Smooth muscle cell (in vitro differentiated cells): ENCODE measurements at regions not wholly inside any gene's neighbourhood (a gene's known extent, or its start where the extent isn't known, plus 50 kb on each side); places are given as distances from the start of the nearest gene placed in this dataset.

Source experiments
- DNase-seq: peaks from one replicate; lab custom pipeline; 2025; ENCODE audit not compliant: unreplicated experiment; lab: John Stamatoyannopoulos, UW
- H2AFZ ChIP-seq: fragments of 200-600 bp; sonication (generic); 2 replicates; pipeline ENCODE4 v1.6.0; 2016; ENCODE audit warnings: antibody characterized with exemption, low read depth, mild to moderate bottlenecking
- H3F3A ChIP-seq: fragments of 200-600 bp; sonication (generic); 2 replicates; pipeline ENCODE4 v1.6.0; 2017; ENCODE audit warnings: antibody characterized with exemption, low read depth
- H3K27ac ChIP-seq: fragments of 200-600 bp; sonication (generic); 2 replicates; pipeline ENCODE4 v1.5.1; 2016; ENCODE audit warnings: low read depth, mild to moderate bottlenecking
- H3K27me3 ChIP-seq: fragments of 200-600 bp; sonication (generic); 2 replicates; pipeline ENCODE4 v1.6.1; 2016; ENCODE audit warnings: low read depth, mild to moderate bottlenecking
- H3K36me3 ChIP-seq: fragments of 200-600 bp; sonication (generic); 2 replicates; pipeline ENCODE4 v1.5.1; 2016; ENCODE audit warnings: low read depth
- H3K4me1 ChIP-seq: fragments of 200-600 bp; sonication (generic); 2 replicates; pipeline ENCODE4 v1.5.1; 2016; ENCODE audit warnings: low read depth
- H3K4me2 ChIP-seq: fragments of 200-600 bp; sonication (generic); 2 replicates; pipeline ENCODE4 v1.6.0; 2016; ENCODE audit warnings: mild to moderate bottlenecking
- H3K4me3 ChIP-seq: fragments of 200-600 bp; sonication (generic); 2 replicates; pipeline ENCODE4 v1.5.1; 2016; ENCODE audit warnings: mild to moderate bottlenecking
- H3K79me2 ChIP-seq: fragments of 200-600 bp; sonication (generic); 2 replicates; pipeline ENCODE4 v1.6.0; 2016; ENCODE audit warnings: low read depth, mild to moderate bottlenecking
- H3K9ac ChIP-seq: fragments of 200-600 bp; sonication (generic); 2 replicates; pipeline ENCODE4 v1.6.0; 2016; ENCODE audit warnings: low read depth
- H3K9me3 ChIP-seq: fragments of 200-600 bp; sonication (generic); replicated peaks from 2 replicates; pipeline ENCODE4 v1.5.1; 2016; ENCODE audit warnings: low read depth
- H4K20me1 ChIP-seq: fragments of 200-600 bp; sonication (generic); 2 replicates; pipeline ENCODE4 v1.6.0; 2016; ENCODE audit warnings: low read depth
- WGBS: methylation state at CpG from one replicate; pipeline ENCODE4 v1.1.7; 2016; ENCODE audit warnings: low lambda C conversion rate; 5-methylcytosine and 5-hydroxymethylcytosine counted together
- TF ChIP-seq, protein P1 (sequence below): fragments of 200-600 bp; sonication (generic); IDR thresholded peaks from 2 replicates; pipeline ENCODE4 v1.5.1; 2017; ENCODE audit warnings: borderline replicate concordance, mild to moderate bottlenecking, antibody characterized with exemption; ENCODE audit not compliant: insufficient read depth, poor library complexity, severe bottlenecking

DNA sequence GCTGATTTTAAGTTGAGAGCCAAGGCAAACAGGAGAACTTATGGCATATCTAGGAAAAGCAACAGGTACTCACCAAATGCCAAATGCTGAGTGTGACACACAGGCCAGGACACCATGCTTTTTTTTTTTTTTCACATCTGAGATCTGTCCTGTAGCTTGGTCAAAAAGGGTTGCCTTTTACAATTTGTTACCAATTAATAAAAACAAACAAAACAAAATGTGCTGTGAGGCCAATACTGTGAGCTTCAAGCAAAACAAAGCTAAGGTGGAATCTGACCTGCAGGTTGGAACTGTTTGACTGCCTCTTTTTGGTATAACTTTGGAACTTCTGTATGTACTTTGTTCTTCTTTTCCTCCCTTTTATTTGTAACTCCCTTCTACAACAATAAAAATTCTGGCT, 548.5 kb upstream of the IGFBP7 start:
- H3K4me2 ChIP-seq, result no peak overlapping the region
- H3K9ac ChIP-seq, result no peak overlapping the region
- H4K20me1 ChIP-seq, result no peaks in the 10 kb centered on the region
- H3K9me3 ChIP-seq, result no peaks in the 10 kb centered on the region
- no peak overlapping the region for H2AFZ ChIP-seq
- no peaks in the 10 kb centered on the region for H3K27me3 ChIP-seq
- H3K27ac ChIP-seq, result no peak overlapping the region
- TF ChIP-seq, protein P1, sequence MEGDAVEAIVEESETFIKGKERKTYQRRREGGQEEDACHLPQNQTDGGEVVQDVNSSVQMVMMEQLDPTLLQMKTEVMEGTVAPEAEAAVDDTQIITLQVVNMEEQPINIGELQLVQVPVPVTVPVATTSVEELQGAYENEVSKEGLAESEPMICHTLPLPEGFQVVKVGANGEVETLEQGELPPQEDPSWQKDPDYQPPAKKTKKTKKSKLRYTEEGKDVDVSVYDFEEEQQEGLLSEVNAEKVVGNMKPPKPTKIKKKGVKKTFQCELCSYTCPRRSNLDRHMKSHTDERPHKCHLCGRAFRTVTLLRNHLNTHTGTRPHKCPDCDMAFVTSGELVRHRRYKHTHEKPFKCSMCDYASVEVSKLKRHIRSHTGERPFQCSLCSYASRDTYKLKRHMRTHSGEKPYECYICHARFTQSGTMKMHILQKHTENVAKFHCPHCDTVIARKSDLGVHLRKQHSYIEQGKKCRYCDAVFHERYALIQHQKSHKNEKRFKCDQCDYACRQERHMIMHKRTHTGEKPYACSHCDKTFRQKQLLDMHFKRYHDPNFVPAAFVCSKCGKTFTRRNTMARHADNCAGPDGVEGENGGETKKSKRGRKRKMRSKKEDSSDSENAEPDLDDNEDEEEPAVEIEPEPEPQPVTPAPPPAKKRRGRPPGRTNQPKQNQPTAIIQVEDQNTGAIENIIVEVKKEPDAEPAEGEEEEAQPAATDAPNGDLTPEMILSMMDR, result no peak
- H3K36me3 ChIP-seq, result no peaks in the 10 kb centered on the region
- H3K79me2 ChIP-seq, result no peaks in the 10 kb centered on the region
- no peak overlapping the region for H3K4me3 ChIP-seq
- H3K4me1 ChIP-seq, result no peaks in the 10 kb centered on the region
- H3F3A ChIP-seq, result no peaks in the 10 kb centered on the region
- no peak for DNase-seq

DNA sequence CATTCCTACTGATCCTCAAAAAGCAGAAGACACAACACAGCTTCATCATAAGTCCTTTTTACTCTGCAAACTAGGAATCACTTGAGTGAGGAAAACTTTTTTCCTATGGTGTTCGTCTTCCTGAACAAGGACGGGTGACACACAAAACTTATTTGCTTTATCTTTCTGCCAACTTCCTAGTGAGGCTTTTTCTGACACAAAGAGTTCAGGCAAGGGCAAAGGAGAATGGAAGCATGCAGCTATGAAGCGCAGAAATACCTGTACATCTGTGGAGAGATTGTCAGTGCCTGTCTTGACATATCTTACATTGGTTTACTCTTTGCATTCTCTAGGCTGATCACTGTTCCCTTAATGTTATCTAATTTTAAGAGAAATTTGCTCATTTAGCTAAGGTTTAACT, 548.0 kb upstream of the IGFBP7 start:
- H3K27me3 ChIP-seq, result no peaks in the 10 kb centered on the region
- H3K36me3 ChIP-seq, result no peaks in the 10 kb centered on the region
- H3K9ac ChIP-seq, result no peak overlapping the region
- H3K9me3 ChIP-seq, result no peaks in the 10 kb centered on the region
- TF ChIP-seq, protein P1, result no peak
- no peak overlapping the region for H3K4me2 ChIP-seq
- no peaks in the 10 kb centered on the region for H3F3A ChIP-seq
- H3K4me3 ChIP-seq, result no peak overlapping the region
- no peaks in the 10 kb centered on the region for H4K20me1 ChIP-seq
- H3K27ac ChIP-seq, result no peak overlapping the region
- H3K4me1 ChIP-seq, result no peaks in the 10 kb centered on the region
- DNase-seq, result no peak
- WGBS, result 68% methylated on average over 3 of the region's 3 CpGs
- H2AFZ ChIP-seq, result no peak overlapping the region
- no peaks in the 10 kb centered on the region for H3K79me2 ChIP-seq

DNA sequence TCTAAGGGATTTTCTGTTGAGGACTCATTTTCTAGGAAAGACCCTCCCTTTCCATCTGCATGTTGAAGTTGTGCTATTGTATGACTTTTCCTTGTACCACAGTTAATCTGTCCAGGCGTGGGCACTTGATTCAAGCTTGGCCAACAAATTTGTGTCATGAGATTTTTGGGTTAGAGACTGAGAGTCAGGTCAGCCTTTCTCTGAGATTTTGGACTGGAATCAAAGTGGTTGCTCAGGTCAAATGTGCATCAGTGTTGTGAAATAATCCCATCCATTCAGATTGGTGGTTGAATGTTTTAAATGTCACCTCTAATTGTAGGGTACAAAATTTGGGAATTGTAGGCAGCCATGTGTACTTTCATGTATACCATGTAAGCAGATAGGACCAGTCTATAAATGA, 545.2 kb upstream of the IGFBP7 start:
- no peak overlapping the region for H3K27ac ChIP-seq
- no peaks in the 10 kb centered on the region for H4K20me1 ChIP-seq
- H3K36me3 ChIP-seq, result no peaks in the 10 kb centered on the region
- no peaks in the 10 kb centered on the region for H3F3A ChIP-seq
- 96% methylated on average over 1 of the region's 1 CpG for WGBS
- H3K27me3 ChIP-seq, result no peaks in the 10 kb centered on the region
- DNase-seq, result no peak
- TF ChIP-seq, protein P1, result no peak
- no peak overlapping the region for H3K4me2 ChIP-seq
- no peaks in the 10 kb centered on the region for H3K4me1 ChIP-seq
- H2AFZ ChIP-seq, result no peak overlapping the region
- no peaks in the 10 kb centered on the region for H3K9me3 ChIP-seq
- no peak overlapping the region for H3K9ac ChIP-seq
- no peak overlapping the region for H3K4me3 ChIP-seq
- no peaks in the 10 kb centered on the region for H3K79me2 ChIP-seq

DNA sequence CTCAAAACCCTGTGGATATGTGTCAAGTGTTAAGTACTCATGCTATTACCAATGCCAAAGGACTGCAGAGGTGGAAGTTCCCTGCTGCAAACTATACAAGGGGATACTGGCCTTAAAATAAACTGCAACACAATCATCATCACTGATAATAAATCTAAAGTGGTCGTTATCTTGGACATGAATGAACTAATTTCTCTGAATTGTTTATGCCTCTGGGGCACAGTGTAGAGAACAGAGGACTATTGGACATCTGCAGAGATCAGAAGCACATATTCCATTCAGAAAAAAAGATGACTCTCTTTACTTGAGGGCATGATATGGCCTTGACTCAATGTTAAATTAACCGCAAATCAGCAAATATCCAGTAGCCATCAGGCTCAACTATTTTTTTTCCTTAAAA, 542.6 kb upstream of the IGFBP7 start:
- no peak overlapping the region for H3K4me3 ChIP-seq
- no peaks in the 10 kb centered on the region for H3K27me3 ChIP-seq
- no peak overlapping the region for H3K27ac ChIP-seq
- TF ChIP-seq, protein P1, result no peak
- H3F3A ChIP-seq, result no peaks in the 10 kb centered on the region
- no peaks in the 10 kb centered on the region for H3K9me3 ChIP-seq
- no peak for DNase-seq
- no peaks in the 10 kb centered on the region for H3K4me1 ChIP-seq
- no peak overlapping the region for H2AFZ ChIP-seq
- H4K20me1 ChIP-seq, result no peaks in the 10 kb centered on the region
- H3K79me2 ChIP-seq, result no peaks in the 10 kb centered on the region
- 88% methylated on average over 2 of the region's 2 CpGs for WGBS
- no peak overlapping the region for H3K9ac ChIP-seq
- H3K4me2 ChIP-seq, result no peak overlapping the region
- H3K36me3 ChIP-seq, result no peaks in the 10 kb centered on the region
